ENCODE measurements at regions not wholly inside any gene's neighbourhood (a gene's known extent, or its start where the extent isn't known, plus 50 kb on each side); places are given as distances from the start of the nearest gene placed in this dataset.

DNA sequence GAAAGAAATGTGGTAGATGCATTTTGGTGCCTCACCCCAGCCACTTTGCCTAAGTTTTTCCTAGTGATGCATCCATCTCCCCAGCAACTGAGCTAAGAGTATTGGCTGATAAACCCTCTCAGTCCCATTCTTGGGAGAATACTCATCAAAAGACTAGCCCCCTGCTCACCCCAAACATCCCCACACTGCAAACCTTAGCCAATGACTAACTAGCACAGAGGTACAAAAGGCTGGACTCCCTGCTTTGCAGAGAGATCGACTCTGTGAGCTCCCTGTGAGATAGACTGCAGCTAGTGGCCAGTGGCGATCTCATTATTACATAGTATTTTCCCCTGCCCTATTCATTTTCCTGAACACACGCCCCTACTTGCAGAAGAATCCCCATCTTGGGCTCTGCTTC, 155.3 kb downstream of the HHIPL2 start:
- Histone ChIP-seq H3K4me3 (replicated peaks; ENCODE audit: low read depth, low read length) (no peak overlapping the region), H3K27me3 (replicated peaks; ENCODE audit: control insufficient read depth, insufficient read depth, low read length) (no peaks in the 10 kb centered on the region), H3K36me3 (ENCODE audit: control insufficient read depth, insufficient read depth, low read length) (no peaks in the 10 kb centered on the region)
- no peak for DNase-seq (ENCODE audit: extremely low read depth, insufficient read length)
- TF ChIP-seq, protein P1, sequence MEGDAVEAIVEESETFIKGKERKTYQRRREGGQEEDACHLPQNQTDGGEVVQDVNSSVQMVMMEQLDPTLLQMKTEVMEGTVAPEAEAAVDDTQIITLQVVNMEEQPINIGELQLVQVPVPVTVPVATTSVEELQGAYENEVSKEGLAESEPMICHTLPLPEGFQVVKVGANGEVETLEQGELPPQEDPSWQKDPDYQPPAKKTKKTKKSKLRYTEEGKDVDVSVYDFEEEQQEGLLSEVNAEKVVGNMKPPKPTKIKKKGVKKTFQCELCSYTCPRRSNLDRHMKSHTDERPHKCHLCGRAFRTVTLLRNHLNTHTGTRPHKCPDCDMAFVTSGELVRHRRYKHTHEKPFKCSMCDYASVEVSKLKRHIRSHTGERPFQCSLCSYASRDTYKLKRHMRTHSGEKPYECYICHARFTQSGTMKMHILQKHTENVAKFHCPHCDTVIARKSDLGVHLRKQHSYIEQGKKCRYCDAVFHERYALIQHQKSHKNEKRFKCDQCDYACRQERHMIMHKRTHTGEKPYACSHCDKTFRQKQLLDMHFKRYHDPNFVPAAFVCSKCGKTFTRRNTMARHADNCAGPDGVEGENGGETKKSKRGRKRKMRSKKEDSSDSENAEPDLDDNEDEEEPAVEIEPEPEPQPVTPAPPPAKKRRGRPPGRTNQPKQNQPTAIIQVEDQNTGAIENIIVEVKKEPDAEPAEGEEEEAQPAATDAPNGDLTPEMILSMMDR (IDR thresholded peaks at IDR 0.05; ENCODE audit: insufficient read depth, low read length, poor library complexity, severe bottlenecking) = no peak

GRCh38 chr1:222390181-222390580, 157.7 kb downstream of the HHIPL2 start:
- Histone ChIP-seq H3K36me3 (ENCODE audit: control insufficient read depth, insufficient read depth, low read length) (no peaks in the 10 kb centered on the region), H3K27me3 (replicated peaks; ENCODE audit: control insufficient read depth, insufficient read depth, low read length) (no peaks in the 10 kb centered on the region), H3K4me3 (replicated peaks; ENCODE audit: low read depth, low read length) (no peak overlapping the region)
- no peak for DNase-seq (ENCODE audit: extremely low read depth, insufficient read length)
- TF ChIP-seq, protein P1 (IDR thresholded peaks at IDR 0.05; ENCODE audit: insufficient read depth, low read length, poor library complexity, severe bottlenecking) = no peak

GRCh38 chr1:222387007-222387814, 160.7 kb downstream of the HHIPL2 start:
- no peak for DNase-seq (ENCODE audit: extremely low read depth, insufficient read length)
- H3K36me3 ChIP-seq (ENCODE audit: control insufficient read depth, insufficient read depth, low read length) = no peaks in the 10 kb centered on the region
- TF ChIP-seq, protein P1 (IDR thresholded peaks at IDR 0.05; ENCODE audit: insufficient read depth, low read length, poor library complexity, severe bottlenecking) = no peak
- no peaks in the 10 kb centered on the region for H3K27me3 ChIP-seq (replicated peaks; ENCODE audit: control insufficient read depth, insufficient read depth, low read length)
- H3K4me3 ChIP-seq (replicated peaks; ENCODE audit: low read depth, low read length) = no peak overlapping the region

DNA sequence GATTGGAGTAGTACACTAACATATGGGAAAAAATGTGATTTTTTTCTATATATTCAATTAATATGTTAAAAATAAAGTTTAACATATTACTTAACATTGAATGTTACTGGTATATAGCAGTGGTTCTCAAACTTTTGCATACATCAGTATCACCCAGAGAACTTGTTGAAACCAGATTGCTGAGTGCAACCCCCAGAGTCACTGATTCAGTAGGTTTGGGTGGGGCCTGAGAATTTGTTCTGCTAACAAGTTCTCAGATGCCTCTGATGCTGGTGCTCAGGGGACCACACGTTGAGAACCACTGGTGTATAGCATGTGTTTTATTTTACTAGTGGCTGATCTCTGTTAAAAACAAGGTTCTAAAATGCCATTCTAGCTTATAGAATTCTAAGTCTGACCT, 161.9 kb downstream of the HHIPL2 start:
- no peaks in the 10 kb centered on the region for H3K27me3 ChIP-seq (replicated peaks; ENCODE audit: control insufficient read depth, insufficient read depth, low read length)
- H3K36me3 ChIP-seq (ENCODE audit: control insufficient read depth, insufficient read depth, low read length) = no peaks in the 10 kb centered on the region
- DNase-seq (ENCODE audit: extremely low read depth, insufficient read length) = no peak
- TF ChIP-seq, protein P1 (IDR thresholded peaks at IDR 0.05; ENCODE audit: insufficient read depth, low read length, poor library complexity, severe bottlenecking) = no peak
- no peak overlapping the region for H3K4me3 ChIP-seq (replicated peaks; ENCODE audit: low read depth, low read length)

GRCh38 chr1:222385262-222385661, 162.6 kb downstream of the HHIPL2 start:
- H3K36me3 ChIP-seq (ENCODE audit: control insufficient read depth, insufficient read depth, low read length) = no peaks in the 10 kb centered on the region
- H3K4me3 ChIP-seq (replicated peaks; ENCODE audit: low read depth, low read length) = no peak overlapping the region
- TF ChIP-seq, protein P1 (IDR thresholded peaks at IDR 0.05; ENCODE audit: insufficient read depth, low read length, poor library complexity, severe bottlenecking) = no peak
- no peaks in the 10 kb centered on the region for H3K27me3 ChIP-seq (replicated peaks; ENCODE audit: control insufficient read depth, insufficient read depth, low read length)
- no peak for DNase-seq (ENCODE audit: extremely low read depth, insufficient read length)

Data from GM06990 (cell line).